Stimulated activated CD8-positive, alpha-beta memory T cell treated with anti-CD3 and anti-CD28 coated beads, Interleukin-7, amount 100 ng/mL, for 4 hours (primary cell): ENCODE measurements at regions not wholly inside any gene's neighbourhood (a gene's known extent, or its start where the extent isn't known, plus 50 kb on each side); places are given as distances from the start of the nearest gene placed in this dataset.
"Not testable (repeated sequence)": the region's sequence is repeated elsewhere in the genome, so short reads cannot be mapped to it uniquely, and the experiment has no call there.

Source experiments
- DNase-seq, 2 donors: peaks; one replicate each; pipeline ENCODE4 v3.0.0-alpha.2; 2020; ENCODE audit warnings: low read depth in 2 of 2

- DNase-seq = no peak
Observed at GRCh38 chr2:217367464-217367863, 507.6 kb upstream of the TNP1 start.

- no peak for DNase-seq
Observed at GRCh38 chr2:217366966-217367365, 507.1 kb upstream of the TNP1 start.

- no peak for DNase-seq
Observed at GRCh38 chr2:217366266-217366895, 506.5 kb upstream of the TNP1 start.

GRCh38 chr2:217365656-217366055 lies 505.8 kb upstream of the TNP1 start:
- DNase-seq = no peak

GRCh38 chr2:217364224-217364623 lies 504.4 kb upstream of the TNP1 start:
- DNase-seq = no peak

GRCh38 chr2:217363470-217363869 lies 503.6 kb upstream of the TNP1 start:
- no peak for DNase-seq

- DNase-seq = no peak
Observed at GRCh38 chr2:217362710-217363109, 502.8 kb upstream of the TNP1 start.

- DNase-seq = no peak
Observed at GRCh38 chr2:217362286-217362685, 502.4 kb upstream of the TNP1 start.

- DNase-seq = no peak
Observed at GRCh38 chr2:217361483-217361880, 501.6 kb upstream of the TNP1 start.

- no peak for DNase-seq
Observed at GRCh38 chr2:217360781-217361482, 501.1 kb upstream of the TNP1 start.

GRCh38 chr2:217360111-217360510 lies 500.2 kb upstream of the TNP1 start:
- no peak for DNase-seq

GRCh38 chr2:217357886-217358620 lies 498.2 kb upstream of the TNP1 start:
- DNase-seq = no peak

GRCh38 chr2:217356781-217357180 lies 496.9 kb upstream of the TNP1 start:
- no peak for DNase-seq

GRCh38 chr2:217356142-217356541 lies 496.3 kb upstream of the TNP1 start:
- DNase-seq = no peak

GRCh38 chr2:217353591-217353990 lies 493.7 kb upstream of the TNP1 start:
- no peak for DNase-seq

GRCh38 chr2:217351378-217351777 lies 491.5 kb upstream of the TNP1 start:
- DNase-seq = no peak

- no peak for DNase-seq
Observed at GRCh38 chr2:217349251-217349650, 489.4 kb upstream of the TNP1 start.

- DNase-seq = not testable (repeated sequence)
Observed at GRCh38 chr2:217347630-217348029, 487.8 kb upstream of the TNP1 start.

GRCh38 chr2:217346043-217346442 lies 486.2 kb upstream of the TNP1 start:
- DNase-seq = not testable (repeated sequence)

GRCh38 chr2:217340899-217341298 lies 481.0 kb upstream of the TNP1 start:
- no peak for DNase-seq

- DNase-seq = no peak
Observed at GRCh38 chr2:217340176-217340575, 480.3 kb upstream of the TNP1 start.

- DNase-seq = no peak
Observed at GRCh38 chr2:217339753-217340152, 479.9 kb upstream of the TNP1 start.
